Keratinocyte (primary cell): ENCODE measurements at regions not wholly inside any gene's neighbourhood (a gene's known extent, or its start where the extent isn't known, plus 50 kb on each side); places are given as distances from the start of the nearest gene placed in this dataset.
"Not testable (repeated sequence)": the region's sequence is repeated elsewhere in the genome, so short reads cannot be mapped to it uniquely, and the experiment has no call there.

Source experiments
- DNase-seq: peaks from one replicate; pipeline ENCODE4 v3.0.0-alpha.2; 2011; ENCODE audit warnings: low read depth, missing footprints, low spot score
- FAIRE-seq: peaks from 2 replicates; lab custom pipeline; 2011; peaks lifted over from hg19 to GRCh38; lab: Jason Lieb, UNC
- H2AFZ ChIP-seq: 2 replicates; pipeline ENCODE4 v1.6.0; 2012; ENCODE audit warnings: low read length, control low read depth, inconsistent platforms; ENCODE audit not compliant: control insufficient read depth
- H3K27ac ChIP-seq: 2 replicates; pipeline ENCODE4 v1.5.1; 2011; ENCODE audit warnings: low read length; ENCODE audit not compliant: control insufficient read depth, insufficient read depth
- H3K27me3 ChIP-seq: 3 replicates; pipeline ENCODE4 v1.6.0; 2011; ENCODE audit warnings: low read length; ENCODE audit not compliant: control insufficient read depth, insufficient read depth; ENCODE audit errors: extremely low read depth
- H3K36me3 ChIP-seq, 2 experiments: 2 replicates in 1 of 2; 3 replicates in 1 of 2; pipeline ENCODE4 v1.5.1; 2011; ENCODE audit warnings: low read length in 2 of 2, mild to moderate bottlenecking in 1 of 2; ENCODE audit not compliant: control insufficient read depth in 2 of 2, insufficient read depth in 2 of 2; ENCODE audit errors: extremely low read depth in 1 of 2
- H3K4me1 ChIP-seq: 3 replicates; pipeline ENCODE4 v1.5.1; 2011; ENCODE audit warnings: low read length; ENCODE audit not compliant: control insufficient read depth, insufficient read depth; ENCODE audit errors: extremely low read depth
- H3K4me2 ChIP-seq: 3 replicates; pipeline ENCODE4 v1.6.0; 2011; ENCODE audit warnings: low read depth, low read length; ENCODE audit not compliant: control insufficient read depth, insufficient read depth; ENCODE audit errors: extremely low read depth
- H3K4me3 ChIP-seq, 3 experiments: fragments of 200-600 bp in 1 of 3; sonication (generic) in 1 of 3; 2 replicates in 2 of 3; 3 replicates in 1 of 3; pipeline ENCODE4 v1.5.1; 2011 to 2016; ENCODE audit warnings: low read length in 3 of 3, mild to moderate bottlenecking in 3 of 3, control low read depth in 2 of 3, inconsistent platforms in 1 of 3, low read depth in 1 of 3, mixed read lengths in 1 of 3, mixed run types in 1 of 3, moderate library complexity in 1 of 3; ENCODE audit not compliant: control insufficient read depth in 2 of 3, insufficient read depth in 2 of 3; ENCODE audit errors: extremely low read depth in 1 of 3
- H3K79me2 ChIP-seq: 2 replicates; pipeline ENCODE4 v1.6.0; 2012; ENCODE audit warnings: low read length; ENCODE audit not compliant: control insufficient read depth, insufficient read depth
- H3K9ac ChIP-seq: 3 replicates; pipeline ENCODE4 v1.6.0; 2011; ENCODE audit warnings: low read length; ENCODE audit not compliant: control insufficient read depth, insufficient read depth; ENCODE audit errors: extremely low read depth
- H3K9me1 ChIP-seq: 3 replicates; pipeline ENCODE4 v1.6.0; 2011; ENCODE audit warnings: low read length; ENCODE audit not compliant: control insufficient read depth, insufficient read depth; ENCODE audit errors: extremely low read depth
- H3K9me3 ChIP-seq: 2 replicates; pipeline ENCODE4 v1.5.1; 2012; ENCODE audit warnings: low read depth, low read length; ENCODE audit not compliant: control insufficient read depth
- H4K20me1 ChIP-seq: 3 replicates; pipeline ENCODE4 v1.6.0; 2011; ENCODE audit warnings: low read length; ENCODE audit not compliant: control insufficient read depth, insufficient read depth; ENCODE audit errors: extremely low read depth
- EZH2 ChIP-seq: IDR thresholded peaks from one replicate; pipeline ENCODE4 v1.6.1; 2012; ENCODE audit warnings: inconsistent platforms, mild to moderate bottlenecking, low read length, moderate library complexity
- dilution Hi-C: fragments of 300-500 bp; cut with MboI; formaldehyde crosslinking; loops from one replicate; pipeline ENCODE4 v1.7.0; 2020; ENCODE audit warnings: low sequenced_read_pairs; ENCODE audit not compliant: extremely low pct_ligation_motif_present
- TF ChIP-seq, protein P1 (sequence below), 3 experiments: IDR thresholded peaks in 1 of 3; conservative IDR thresholded peaks in 1 of 3; optimal IDR thresholded peaks in 1 of 3; 2 replicates in 2 of 3; 3 replicates in 1 of 3; pipeline versions ENCODE3 to v1.5.1; 2011; ENCODE audit warnings: low read length in 3 of 3, mild to moderate bottlenecking in 3 of 3, moderate library complexity in 2 of 3, control low read depth in 1 of 3, inconsistent platforms in 1 of 3; ENCODE audit not compliant: insufficient read depth in 2 of 3; ENCODE audit errors: extremely low read depth in 1 of 3

DNA sequence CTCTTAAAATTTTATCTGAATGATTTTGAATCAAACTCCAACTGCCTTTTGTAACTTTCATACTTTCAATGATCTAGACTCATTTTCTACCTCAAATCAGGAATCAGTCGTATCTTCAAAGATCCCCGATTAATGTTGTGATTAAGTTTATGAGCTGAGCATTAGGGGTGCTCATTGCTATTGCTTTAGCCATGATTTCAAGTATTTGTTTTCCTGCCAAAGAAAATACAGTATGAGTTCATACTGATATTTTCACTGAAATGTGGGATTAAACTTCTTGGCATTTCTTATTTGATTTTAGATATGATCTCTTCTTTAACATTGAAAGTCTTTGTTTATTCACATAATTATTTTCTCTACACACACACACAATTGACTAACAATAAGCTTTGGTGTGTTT, 785.6 kb downstream of the NTRK3 start:
- dilution Hi-C loops, result no loop called here
- FAIRE-seq (no peak), DNase-seq (no peak)
- Histone ChIP-seq H3K27me3 (no peaks in the 10 kb centered on the region), H3K27ac (no peak overlapping the region), H3K9ac (no peak overlapping the region), H4K20me1 (no peaks in the 10 kb centered on the region), H3K9me3 (no peaks in the 10 kb centered on the region), H3K4me2 (no peak overlapping the region), H3K9me1 (no peaks in the 10 kb centered on the region), H3K79me2 (no peaks in the 10 kb centered on the region), H3K36me3 (no peaks in the 10 kb centered on the region), H2AFZ (no peak overlapping the region), H3K4me3 (no peak overlapping the region), H3K4me1 (no peaks in the 10 kb centered on the region)
- TF ChIP-seq, protein P1, sequence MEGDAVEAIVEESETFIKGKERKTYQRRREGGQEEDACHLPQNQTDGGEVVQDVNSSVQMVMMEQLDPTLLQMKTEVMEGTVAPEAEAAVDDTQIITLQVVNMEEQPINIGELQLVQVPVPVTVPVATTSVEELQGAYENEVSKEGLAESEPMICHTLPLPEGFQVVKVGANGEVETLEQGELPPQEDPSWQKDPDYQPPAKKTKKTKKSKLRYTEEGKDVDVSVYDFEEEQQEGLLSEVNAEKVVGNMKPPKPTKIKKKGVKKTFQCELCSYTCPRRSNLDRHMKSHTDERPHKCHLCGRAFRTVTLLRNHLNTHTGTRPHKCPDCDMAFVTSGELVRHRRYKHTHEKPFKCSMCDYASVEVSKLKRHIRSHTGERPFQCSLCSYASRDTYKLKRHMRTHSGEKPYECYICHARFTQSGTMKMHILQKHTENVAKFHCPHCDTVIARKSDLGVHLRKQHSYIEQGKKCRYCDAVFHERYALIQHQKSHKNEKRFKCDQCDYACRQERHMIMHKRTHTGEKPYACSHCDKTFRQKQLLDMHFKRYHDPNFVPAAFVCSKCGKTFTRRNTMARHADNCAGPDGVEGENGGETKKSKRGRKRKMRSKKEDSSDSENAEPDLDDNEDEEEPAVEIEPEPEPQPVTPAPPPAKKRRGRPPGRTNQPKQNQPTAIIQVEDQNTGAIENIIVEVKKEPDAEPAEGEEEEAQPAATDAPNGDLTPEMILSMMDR (optimal IDR thresholded peaks at IDR 0.05 in 1 of 3, IDR thresholded peaks at IDR 0.05 in 1 of 3, conservative IDR thresholded peaks at IDR 0.05 in 1 of 3; ENCODE audit: extremely low read depth in 1 of 3, insufficient read depth in 2 of 3, low read length in 3 of 3), result no peak
- no peak for TF ChIP-seq EZH2

DNA sequence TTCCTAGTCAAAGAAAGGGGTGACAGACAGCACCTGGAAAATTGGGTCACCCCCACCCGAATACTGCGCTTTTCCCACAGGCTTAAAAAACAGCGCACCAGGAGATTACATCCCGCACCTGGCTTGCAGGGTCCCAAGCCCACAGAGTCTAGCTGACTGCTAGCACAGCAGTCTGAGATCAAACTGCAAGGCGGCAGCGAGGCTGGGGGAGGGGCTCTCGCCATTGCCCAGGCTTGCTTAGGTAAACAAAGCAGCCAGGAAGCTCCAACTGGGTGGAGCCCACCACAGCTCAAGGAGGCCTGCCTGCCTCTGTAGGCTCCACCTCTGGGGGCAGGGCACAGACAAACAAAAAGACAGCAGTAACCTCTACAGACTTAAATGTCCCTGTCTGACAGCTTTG, 792.6 kb downstream of the NTRK3 start:
- H3K9me1 ChIP-seq, DNase-seq, H2AFZ ChIP-seq, H3K36me3 ChIP-seq, H3K79me2 ChIP-seq, H3K4me3 ChIP-seq, H4K20me1 ChIP-seq, H3K27ac ChIP-seq, H3K9me3 ChIP-seq, dilution Hi-C loops, FAIRE-seq, H3K4me1 ChIP-seq, H3K27me3 ChIP-seq, H3K4me2 ChIP-seq, H3K9ac ChIP-seq: not testable (repeated sequence)

DNA sequence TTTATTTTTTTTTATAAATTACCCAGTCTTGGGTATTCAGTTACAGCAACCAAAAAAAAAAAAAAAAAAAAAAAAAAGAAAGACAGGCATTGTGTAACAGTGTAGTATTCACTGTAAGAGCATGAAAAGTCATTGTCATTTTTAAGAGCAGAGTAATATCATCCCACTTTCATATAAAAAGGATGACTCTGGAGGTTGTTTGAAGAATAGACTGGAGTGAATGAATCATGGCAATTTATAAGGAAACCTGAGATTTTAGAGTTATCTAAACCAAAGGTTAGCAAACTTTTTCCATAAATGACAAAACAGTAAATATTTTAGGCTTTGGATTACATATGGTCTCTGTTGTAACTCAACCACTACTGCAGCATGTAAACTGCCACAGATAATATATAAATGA, 794.9 kb downstream of the NTRK3 start:
- dilution Hi-C loops, result no loop called here
- no peak overlapping the region for H2AFZ ChIP-seq
- H3K27ac ChIP-seq, result no peak overlapping the region
- FAIRE-seq (no peak), DNase-seq (no peak)
- no peak overlapping the region for H3K4me3 ChIP-seq
- no peaks in the 10 kb centered on the region for H4K20me1 ChIP-seq
- H3K79me2 ChIP-seq, result no peaks in the 10 kb centered on the region
- no peak overlapping the region for H3K9ac ChIP-seq
- no peaks in the 10 kb centered on the region for H3K4me1 ChIP-seq
- H3K36me3 ChIP-seq, result no peaks in the 10 kb centered on the region
- no peaks in the 10 kb centered on the region for H3K27me3 ChIP-seq
- H3K9me1 ChIP-seq, result no peaks in the 10 kb centered on the region
- H3K4me2 ChIP-seq, result no peak overlapping the region
- TF ChIP-seq, protein P1 (optimal IDR thresholded peaks at IDR 0.05 in 1 of 3, IDR thresholded peaks at IDR 0.05 in 1 of 3, conservative IDR thresholded peaks at IDR 0.05 in 1 of 3; ENCODE audit: extremely low read depth in 1 of 3, insufficient read depth in 2 of 3, low read length in 3 of 3), result no peak
- TF ChIP-seq EZH2, result no peak
- H3K9me3 ChIP-seq, result no peaks in the 10 kb centered on the region
